CD4-positive, alpha-beta T cell treated with Interleukin-1 beta for 1 hour (primary cell): ENCODE measurements at regions not wholly inside any gene's neighbourhood (a gene's known extent, or its start where the extent isn't known, plus 50 kb on each side); places are given as distances from the start of the nearest gene placed in this dataset.
A peak's percentile ranks its signal among the peaks of the same experiment; 100 is the strongest.

Experiments
- DNase-seq, 2 donors: peaks; one replicate each; pipeline ENCODE4 v3.0.0-alpha.2; 2020 to 2022

DNA sequence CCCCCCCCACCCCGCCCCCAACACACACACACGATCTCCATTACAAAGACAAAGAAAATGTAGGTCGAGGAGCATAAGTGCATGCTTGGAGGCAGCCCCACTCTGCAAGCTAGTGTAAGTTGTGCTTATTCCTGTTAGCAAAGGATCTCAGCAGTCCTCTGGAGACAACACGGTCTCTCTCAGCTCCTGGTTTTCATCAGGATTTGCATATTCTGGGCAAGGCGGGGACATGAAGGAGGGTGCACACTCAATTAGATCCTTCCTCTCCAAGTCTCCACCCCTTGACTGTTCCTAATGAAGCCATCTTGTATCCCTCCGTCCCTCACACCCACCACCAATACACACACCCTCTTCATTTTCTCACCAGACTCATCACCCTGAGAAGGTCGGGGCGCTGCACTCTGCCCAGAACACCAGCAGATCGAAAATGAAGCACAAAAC lies 63.8 kb downstream of the MRPL46 start:
- DNase-seq = no peak

GRCh38 chr15:88401996-88402656 lies 65.1 kb downstream of the MRPL46 start:
- DNase-seq = peak in 1 of 2 donors; percentile 35

- peak in 1 of 2 donors; percentile 15 for DNase-seq
These were observed 65.8 kb downstream of the MRPL46 start for GRCh38 chr15:88401251-88401995.

- DNase-seq = no peak
These were observed 66.5 kb downstream of the MRPL46 start for GRCh38 chr15:88400591-88401250.

DNA sequence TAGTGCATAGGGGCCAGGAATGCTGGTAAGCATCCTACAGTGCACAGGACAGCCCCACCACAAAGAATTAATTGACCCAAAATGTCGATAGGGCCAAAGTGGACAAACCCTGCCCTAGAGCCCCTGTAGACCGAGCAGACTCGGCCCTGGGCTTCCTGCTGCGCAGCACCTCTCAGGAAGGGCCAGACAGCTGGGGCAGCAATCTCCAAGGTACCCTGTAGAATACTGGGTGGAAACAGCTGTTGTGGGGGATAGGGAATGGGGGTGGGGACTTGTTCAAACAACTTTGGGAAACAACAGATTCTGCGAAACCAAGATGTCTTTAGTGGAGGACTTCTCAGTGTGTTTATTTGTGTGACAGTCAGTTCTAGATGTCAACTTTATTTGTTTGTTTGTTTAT lies 67.1 kb downstream of the MRPL46 start:
- no peak for DNase-seq

DNA sequence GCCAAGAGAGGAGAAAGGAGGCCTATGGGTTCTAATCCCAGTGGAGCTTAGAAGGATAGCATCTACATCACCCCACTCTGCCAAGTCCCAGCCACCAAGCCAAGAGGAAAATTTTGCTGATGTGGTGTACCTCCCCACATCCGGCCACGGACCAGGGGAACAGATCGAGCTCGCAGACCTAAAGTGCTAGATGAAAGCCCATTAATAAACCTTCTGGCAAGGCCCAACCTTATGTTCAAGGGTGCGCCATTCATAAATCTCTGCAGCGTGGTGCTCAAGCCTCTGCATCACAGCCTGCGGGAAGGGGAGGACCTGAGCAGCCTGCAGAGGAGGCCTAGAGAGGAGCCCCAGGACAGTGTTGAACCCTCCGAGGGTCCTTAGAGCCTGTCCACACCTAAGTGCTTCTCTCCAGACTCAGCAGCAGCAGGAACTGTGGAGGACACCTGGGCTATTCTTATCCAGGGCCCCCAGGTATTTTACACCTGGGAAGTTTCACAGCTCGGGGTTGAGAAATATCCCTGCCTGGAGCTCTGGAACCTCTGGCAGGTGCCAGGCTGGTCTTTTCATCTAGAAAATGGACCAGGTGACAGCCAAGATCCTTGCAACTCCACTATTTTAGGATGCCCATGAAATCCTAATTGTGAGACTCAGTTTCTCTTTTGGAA lies 68.0 kb downstream of the MRPL46 start:
- DNase-seq = no peak

DNA sequence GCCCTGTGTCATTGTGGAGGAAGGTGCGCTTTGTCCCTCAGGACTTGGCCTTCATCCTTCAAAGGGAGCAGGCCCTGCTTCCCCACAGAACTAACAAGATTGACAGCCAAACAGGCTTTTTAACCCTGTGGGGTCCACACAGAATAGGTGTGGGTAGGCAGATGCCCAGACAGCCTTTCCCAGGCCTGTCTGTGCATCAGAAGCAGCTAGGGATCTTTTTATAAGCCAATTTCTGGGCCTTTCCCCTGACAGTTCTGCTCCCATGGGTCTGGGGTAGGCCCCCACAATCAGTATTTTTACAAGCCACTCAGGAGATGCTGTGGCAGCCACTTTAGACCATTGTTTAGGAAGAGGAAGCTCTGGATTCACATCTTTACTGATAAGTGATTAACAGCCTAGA lies 69.2 kb downstream of the MRPL46 start:
- no peak for DNase-seq

DNA sequence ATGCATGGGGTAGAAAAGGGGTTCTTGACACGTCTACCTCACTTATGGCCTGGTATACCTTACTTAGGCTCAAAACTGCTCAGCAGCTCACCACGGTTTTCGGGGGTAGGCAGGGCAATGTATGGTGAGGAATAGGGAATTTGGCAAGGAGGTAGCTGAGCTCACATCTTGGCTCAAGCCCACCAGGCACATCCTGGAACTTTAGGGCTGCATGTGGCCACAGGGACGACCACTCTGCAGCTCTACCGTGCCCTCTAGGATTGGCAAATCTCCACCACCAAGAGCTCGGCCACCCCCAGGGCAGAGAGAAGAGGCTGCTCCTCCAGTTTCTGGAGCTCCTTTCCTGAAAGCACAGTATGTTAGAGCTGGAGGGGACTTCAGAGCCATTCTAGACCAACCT lies 69.7 kb downstream of the MRPL46 start:
- DNase-seq = no peak

DNA sequence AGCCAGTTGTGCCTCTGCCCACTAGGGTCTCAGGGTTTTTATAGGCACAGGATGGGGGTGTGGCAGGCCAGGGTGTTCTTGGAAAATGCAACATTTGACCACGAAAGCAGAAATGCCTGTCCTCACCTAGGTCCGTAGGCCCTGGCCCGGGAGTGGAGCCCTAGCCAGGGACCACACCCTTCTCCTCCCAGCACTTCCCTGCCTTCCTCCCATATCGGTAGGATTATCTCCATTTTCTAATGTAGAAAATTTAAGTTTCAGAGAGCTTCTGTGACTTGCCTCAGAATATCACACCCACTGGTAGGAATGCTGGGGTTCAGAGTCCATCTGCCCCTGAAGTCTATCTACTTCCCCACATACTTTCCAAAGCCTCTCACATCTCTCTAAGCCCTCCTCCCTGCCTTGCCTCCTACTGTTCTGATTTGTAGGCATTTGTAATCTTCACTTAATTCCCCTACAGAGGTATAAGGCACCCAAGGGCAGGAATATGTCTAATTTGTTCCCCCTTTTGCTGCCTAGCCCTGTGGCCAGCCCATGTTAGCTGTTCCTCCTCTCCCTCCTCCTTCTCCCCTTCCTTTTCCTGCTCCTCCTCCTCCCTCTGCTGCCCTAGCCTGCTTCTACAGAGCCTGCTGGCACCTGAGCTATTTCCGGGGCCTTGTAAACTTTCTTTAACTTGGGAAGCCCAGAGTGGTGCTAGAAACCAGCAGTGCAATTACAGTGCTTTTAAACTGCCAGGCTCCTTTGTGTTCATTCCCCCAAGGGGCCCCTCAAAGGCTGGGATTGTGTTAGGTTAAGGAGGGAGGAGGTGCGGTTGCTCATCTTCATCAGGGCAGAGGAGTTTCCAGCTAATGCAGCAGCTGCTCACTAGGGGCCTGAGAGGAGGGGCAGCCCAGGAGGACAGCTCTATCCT lies 71.1 kb downstream of the MRPL46 start:
- DNase-seq = no peak

GRCh38 chr15:88395241-88395640 lies 71.9 kb downstream of the MRPL46 start:
- DNase-seq = no peak

DNA sequence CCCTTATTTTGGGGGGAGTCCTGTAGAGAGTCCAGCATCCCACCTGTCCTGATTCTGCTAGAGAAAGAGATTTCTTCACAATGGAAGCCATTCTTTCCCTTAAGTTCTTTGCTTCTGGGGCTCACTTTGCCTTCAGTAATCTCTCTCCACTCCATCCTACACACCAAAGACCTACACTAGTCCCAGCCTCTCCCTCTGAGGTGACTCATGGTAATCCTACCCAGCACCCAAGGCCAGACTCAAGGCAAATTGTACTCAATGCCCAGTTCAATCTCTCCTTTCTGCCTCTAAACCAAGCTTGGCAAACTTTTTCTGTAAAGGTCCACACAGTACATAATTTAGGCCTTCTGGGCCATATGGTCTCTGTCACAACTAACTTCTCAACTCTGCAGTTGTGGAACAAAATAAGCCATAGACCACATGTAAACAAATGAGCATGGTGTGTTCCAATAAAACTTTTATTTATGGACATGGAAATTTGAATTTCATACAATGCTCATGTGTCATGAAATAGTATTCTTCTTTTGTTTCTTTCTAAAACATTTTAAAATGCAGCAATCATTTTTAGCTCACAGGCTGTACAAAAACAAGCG lies 72.5 kb downstream of the MRPL46 start:
- DNase-seq = no peak

DNA sequence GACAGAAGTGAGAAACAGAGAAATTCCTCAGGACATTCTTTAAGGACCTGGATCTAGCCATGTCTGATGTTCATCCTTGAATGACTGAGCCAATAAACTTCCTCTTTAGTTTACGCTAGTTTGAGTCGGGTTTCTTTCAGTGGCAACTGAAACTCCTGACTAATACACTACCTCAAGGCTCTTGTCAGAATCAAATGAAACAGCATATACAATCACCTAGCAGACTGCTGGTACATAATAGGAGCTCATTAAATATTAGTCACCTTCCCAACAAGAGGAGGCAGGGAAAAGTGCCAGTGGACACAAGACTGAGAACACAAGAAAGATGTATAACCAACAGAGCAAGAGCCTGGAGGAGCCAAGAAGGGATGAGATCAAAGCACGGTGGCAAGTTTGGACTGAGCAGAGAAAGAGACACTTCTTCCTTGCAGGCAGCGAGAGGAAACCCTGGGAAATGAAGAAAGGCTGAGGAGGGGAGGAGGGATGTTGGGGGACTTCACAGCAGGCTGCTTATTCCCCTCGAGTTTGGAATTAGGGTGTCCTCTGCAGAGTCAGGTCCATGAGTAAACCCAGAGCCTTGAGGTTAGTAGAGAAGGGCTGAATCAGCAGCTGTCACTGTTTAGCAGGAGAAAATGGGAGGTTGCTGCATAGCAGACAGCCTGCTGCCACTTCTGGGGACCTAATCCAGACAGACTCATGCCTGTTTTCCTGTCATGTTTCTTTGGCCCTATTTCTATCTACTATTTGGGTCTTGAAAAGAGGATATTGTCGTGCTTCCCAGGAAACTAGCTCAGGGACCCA lies 73.3 kb downstream of the MRPL46 start:
- DNase-seq = no peak

GRCh38 chr15:88391700-88392099 lies 75.5 kb downstream of the MRPL46 start:
- no peak for DNase-seq

GRCh38 chr15:88391006-88391405 lies 76.2 kb downstream of the MRPL46 start:
- DNase-seq = no peak

GRCh38 chr15:88390164-88390901 lies 76.9 kb downstream of the MRPL46 start:
- DNase-seq = no peak

GRCh38 chr15:88389120-88389519 lies 78.1 kb downstream of the MRPL46 start:
- DNase-seq = no peak

DNA sequence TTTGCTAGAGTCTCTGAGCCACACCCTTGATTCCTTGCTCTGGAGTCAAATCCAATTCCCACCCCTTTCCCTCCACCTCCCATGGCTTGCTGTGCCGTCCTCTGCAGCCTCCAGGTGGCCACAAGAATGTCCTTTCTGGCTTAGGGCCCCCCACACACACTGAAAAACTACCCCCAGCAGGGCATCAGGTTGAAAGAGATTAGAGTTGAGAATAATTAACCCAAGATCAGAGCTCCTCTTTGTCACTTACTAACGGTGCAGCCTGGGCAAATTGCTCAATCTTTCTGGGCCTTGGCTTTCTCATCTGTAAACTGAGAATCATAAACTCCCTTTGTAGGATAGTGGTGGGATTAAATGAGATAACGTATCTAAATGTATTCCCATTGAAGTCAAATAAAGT lies 78.5 kb downstream of the MRPL46 start:
- no peak for DNase-seq

DNA sequence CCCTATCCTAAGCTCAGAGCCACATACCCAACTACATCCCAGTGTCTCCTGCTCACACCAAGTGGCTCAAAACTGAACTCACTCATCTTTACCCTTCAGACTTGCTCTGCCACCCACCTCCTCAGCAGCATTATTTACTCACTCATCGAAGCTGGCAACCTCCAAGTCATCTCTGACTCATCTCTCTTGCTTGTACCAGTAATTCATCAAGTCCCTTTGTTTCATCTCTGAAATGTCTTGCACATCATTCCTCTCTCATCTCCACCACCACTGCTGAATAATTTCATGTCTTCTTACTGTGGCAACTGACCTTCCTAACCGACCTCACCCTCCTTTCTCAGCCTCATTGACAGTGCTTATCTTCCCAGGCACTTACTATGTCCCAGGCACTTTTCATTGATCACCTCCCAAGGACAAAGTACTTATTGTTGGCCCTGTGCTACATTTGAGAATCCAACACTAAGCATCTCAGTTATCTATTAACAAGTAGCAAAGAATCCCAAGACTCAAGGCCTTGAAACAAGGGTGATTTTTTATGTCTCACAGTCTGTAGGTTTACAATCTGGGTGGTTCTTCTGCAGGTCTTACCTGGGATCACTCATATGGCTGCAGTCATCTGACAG lies 82.0 kb downstream of the MRPL46 start:
- no peak for DNase-seq

DNA sequence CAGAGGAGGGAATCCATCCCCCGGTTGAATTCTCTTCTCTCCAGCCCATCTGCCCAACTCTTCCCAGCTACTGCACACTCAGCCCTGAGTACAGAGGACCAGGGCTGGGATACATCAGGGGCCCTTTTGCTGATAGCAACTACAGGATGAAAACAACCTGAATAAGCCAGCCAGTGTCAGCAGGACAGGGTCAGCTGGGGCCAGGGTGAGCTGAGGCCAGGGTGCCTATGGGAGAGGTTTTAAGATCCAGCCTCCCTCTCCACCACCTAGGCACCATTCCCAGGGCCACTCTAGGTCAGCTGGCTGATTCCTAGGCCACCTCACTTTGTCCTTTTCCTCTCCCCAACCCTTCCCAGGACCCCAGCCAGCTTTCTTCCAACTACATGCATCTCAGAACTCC lies 83.8 kb downstream of the MRPL46 start:
- DNase-seq = no peak

DNA sequence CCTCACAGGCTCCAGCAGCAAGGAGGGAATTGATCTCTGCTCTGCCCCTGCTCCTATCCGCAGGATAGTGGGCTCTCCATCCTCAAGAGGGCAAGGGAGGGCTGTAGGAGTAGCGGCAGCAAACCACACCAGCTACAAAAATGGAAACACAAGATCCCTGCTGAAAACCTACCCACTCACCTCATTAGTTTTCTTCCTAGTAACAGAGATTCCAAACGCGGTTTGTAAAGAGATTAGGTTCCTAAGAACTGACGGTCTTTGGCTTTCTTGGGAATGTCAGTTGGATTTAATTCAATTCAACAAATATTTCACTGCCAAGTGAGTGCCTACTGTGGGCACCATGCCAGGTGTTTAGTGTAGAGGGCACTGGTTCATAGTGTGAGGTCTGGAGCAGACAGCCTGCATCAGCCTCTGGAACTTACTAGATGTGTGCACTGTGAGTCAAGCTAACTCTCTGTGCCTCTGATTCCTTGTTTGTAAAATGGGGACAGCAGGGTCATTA lies 84.7 kb downstream of the MRPL46 start:
- no peak for DNase-seq
